IgD-negative memory B cell (primary cell): ENCODE measurements at regions not wholly inside any gene's neighbourhood (a gene's known extent, or its start where the extent isn't known, plus 50 kb on each side); places are given as distances from the start of the nearest gene placed in this dataset.

Experiments used
- H3K27ac Mint-ChIP-seq, 3 donors: one replicate each; pipeline ENCODE4 v1.8.0; 2020 to 2022; ENCODE audit warnings: mild to moderate bottlenecking in 3 of 3, mixed read lengths in 3 of 3, moderate library complexity in 1 of 3
- H3K27me3 Mint-ChIP-seq: one replicate; pipeline ENCODE4 v1.8.0; 2021; ENCODE audit warnings: mixed read lengths
- H3K36me3 Mint-ChIP-seq: one replicate; pipeline ENCODE4 v1.8.0; 2020; ENCODE audit warnings: mild to moderate bottlenecking, mixed read lengths
- H3K4me1 Mint-ChIP-seq, 3 donors: one replicate each; pipeline ENCODE4 v1.8.0; 2020 to 2022; ENCODE audit warnings: mixed read lengths in 3 of 3, mild to moderate bottlenecking in 1 of 3
- H3K4me3 Mint-ChIP-seq, 4 donors: one replicate each; pipeline ENCODE4 v1.8.0; 2020 to 2022; ENCODE audit warnings: mild to moderate bottlenecking in 4 of 4, mixed read lengths in 4 of 4, moderate library complexity in 3 of 4
- H3K9me3 Mint-ChIP-seq, 3 donors: one replicate each; pipeline ENCODE4 v1.8.0; 2020 to 2021; ENCODE audit warnings: mixed read lengths in 3 of 3, mild to moderate bottlenecking in 1 of 3

DNA sequence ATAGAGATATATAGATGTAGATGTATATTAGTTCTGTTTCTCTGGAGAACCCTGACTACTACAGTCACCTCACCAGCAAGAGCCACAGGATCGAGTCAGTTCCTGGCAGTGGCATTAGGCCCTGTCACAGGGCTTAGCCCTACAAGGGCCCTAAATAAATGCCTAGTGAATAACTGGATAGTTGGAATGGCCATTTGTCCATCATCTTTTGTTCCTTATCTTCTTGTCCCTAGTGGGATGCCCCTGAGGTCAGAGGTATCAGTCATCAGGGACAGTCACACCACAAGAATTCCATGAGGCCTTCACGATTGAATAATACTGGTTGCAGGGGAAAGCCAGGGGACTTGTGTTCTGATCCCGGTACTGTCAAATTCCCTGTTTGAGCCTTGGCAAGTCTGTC, 204.9 kb upstream of the PPP2R3A start:
- Mint-ChIP-seq H3K4me1 (peaks cover 0 to 2% (median 0%) of the 10 kb centered on the region in 3 donors), H3K4me3 (no peak overlapping the region), H3K27me3 (peaks cover 8% of the 10 kb centered on the region), H3K27ac (no peak overlapping the region), H3K9me3 (peaks cover 0 to 10% (median 5%) of the 10 kb centered on the region in 3 donors), H3K36me3 (no peaks in the 10 kb centered on the region)

DNA sequence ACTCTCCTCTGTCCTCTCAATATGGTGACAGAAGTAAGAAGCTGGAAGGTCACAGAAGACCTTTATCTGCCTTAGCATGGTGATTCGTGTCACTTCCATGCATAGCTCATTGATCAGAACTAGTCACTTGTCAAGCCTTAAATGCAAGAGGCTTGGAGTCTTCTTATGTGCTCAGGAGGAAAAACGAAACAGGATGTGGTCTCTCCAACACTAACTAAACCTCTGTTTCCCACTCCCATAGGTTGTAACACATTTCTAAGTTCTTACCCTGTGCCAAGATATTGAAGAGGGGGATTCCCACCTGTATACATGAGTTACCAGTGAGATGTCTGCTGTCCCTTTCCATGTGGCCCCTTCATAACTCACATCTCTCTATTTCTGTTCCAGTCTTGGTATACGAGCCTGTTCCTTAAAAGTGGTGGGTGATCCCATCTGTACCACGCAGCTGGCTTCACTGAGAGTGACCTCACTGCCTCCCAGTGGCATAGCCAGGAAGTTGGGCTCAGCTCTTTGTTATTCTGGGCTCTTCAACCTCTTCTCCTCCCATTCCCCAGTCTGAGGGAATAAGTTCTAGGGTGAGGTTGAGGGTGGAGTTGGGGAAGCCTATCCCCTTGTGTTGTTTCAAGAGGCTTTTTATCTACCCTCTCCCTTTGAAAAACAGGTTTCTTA, 203.2 kb upstream of the PPP2R3A start:
- no peak overlapping the region for H3K4me3 Mint-ChIP-seq
- H3K9me3 Mint-ChIP-seq: peaks cover 0 to 12% (median 7%) of the 10 kb centered on the region in 3 donors
- H3K27ac Mint-ChIP-seq: no peak overlapping the region
- H3K36me3 Mint-ChIP-seq: no peaks in the 10 kb centered on the region
- peaks cover 8% of the 10 kb centered on the region for H3K27me3 Mint-ChIP-seq
- H3K4me1 Mint-ChIP-seq: peaks cover 0 to 2% (median 0%) of the 10 kb centered on the region in 3 donors

DNA sequence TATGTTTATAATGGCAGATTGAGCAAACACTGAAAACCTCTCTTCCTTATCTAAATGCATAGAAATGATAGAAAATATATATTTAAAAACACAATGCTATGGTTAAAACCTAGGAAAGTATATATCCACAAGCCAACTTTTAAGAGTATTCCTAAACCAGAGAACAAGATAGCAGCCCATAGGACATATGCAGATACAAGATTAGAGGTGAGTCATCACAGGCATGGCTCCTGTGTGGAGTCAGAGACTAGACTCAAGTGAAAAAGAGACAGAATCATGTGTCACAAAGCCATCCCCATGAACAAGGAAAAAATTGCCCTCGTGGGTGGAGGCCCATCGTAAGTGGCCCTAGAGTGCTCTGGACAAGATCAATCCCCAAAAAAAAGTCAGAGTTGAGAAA, 199.4 kb upstream of the PPP2R3A start:
- Mint-ChIP-seq H3K27me3 (peaks cover 6% of the 10 kb centered on the region), H3K4me3 (no peak overlapping the region), H3K9me3 (peaks cover 0 to 12% (median 7%) of the 10 kb centered on the region in 3 donors), H3K4me1 (no peaks in the 10 kb centered on the region), H3K27ac (no peak overlapping the region), H3K36me3 (no peaks in the 10 kb centered on the region)

DNA sequence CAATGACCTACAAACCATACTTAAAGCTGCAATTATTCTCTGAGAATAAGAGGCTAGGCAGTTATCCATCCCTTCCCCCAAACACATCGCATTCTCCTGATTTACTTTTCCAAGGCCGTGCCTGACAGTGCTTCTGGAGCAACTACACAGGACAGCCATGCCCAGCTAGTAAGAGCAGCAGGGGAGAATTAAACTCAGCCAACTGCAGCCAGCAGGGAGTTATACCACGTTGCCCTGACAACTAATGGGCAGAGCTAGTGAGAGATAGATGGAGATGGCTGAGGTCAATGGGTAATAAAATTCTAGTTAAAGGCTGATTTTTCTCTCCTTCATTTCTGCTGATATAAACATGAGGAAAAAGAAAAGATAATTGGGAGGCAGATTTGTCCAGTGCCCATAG, 193.8 kb upstream of the PPP2R3A start:
- H3K4me3 Mint-ChIP-seq: no peak overlapping the region
- peaks cover 0 to 4% (median 3%) of the 10 kb centered on the region in 3 donors for H3K9me3 Mint-ChIP-seq
- H3K36me3 Mint-ChIP-seq: peaks cover 1% of the 10 kb centered on the region
- no peaks in the 10 kb centered on the region for H3K4me1 Mint-ChIP-seq
- H3K27ac Mint-ChIP-seq: no peak overlapping the region
- H3K27me3 Mint-ChIP-seq: peaks cover 3% of the 10 kb centered on the region

DNA sequence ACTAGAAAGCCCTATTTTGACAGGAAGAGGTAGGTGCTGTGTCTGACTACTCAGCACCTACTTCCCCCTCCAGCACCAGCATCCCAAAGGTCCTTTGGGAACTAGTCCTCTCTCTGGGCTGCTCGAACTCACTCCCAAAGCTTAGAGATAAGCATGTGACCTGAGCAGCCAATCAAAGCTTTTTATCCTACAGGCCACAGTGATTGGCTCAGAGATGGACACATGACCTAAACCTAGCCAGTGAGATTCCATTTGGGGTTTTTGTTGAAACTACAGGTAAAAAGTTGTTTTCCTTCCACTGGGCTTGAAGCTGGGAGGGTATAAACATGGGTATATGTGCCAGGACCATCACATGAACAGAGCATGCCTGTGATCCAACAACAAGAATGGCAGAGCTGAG, 186.5 kb upstream of the PPP2R3A start:
- H3K27me3 Mint-ChIP-seq: peaks cover 3% of the 10 kb centered on the region
- peaks cover 0 to under 1% (median 0%) of the 10 kb centered on the region in 3 donors for H3K4me1 Mint-ChIP-seq
- H3K36me3 Mint-ChIP-seq: no peaks in the 10 kb centered on the region
- no peak overlapping the region for H3K27ac Mint-ChIP-seq
- no peaks in the 10 kb centered on the region for H3K9me3 Mint-ChIP-seq
- H3K4me3 Mint-ChIP-seq: no peak overlapping the region

DNA sequence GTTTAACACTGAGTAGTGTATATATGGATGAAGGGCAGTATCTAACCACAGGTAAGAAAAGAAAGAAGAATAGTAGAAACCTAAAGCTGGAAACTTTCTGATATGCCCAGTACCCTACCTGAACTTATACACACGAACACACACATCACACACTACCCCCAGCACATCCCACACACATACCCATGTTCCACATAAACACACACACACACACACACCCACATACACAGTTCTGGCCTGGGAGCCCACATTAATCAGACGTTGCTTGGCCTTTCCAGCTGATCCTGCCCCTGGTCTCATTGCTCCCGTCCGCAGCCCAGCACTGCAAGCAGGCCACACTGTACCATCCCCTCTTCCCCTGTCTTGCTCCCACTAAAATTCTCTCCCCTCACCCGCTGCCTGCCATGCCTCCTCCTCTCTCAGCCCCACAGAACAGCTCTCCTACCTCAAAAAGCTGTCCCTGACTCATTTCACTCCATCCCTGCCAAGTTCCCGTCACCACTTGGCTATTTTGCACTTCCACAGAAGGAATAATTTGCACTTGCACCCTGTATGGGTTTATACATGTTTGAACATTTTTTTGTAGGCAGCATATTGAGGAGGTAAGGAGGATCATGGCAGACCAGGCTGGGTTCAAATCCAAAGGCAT, 185.8 kb upstream of the PPP2R3A start:
- no peak overlapping the region for H3K27ac Mint-ChIP-seq
- peaks cover 3% of the 10 kb centered on the region for H3K27me3 Mint-ChIP-seq
- peaks cover 5 to 8% (median 6%) of the 10 kb centered on the region in 3 donors for H3K4me1 Mint-ChIP-seq
- H3K9me3 Mint-ChIP-seq: no peaks in the 10 kb centered on the region
- no peak overlapping the region for H3K4me3 Mint-ChIP-seq
- H3K36me3 Mint-ChIP-seq: no peaks in the 10 kb centered on the region

DNA sequence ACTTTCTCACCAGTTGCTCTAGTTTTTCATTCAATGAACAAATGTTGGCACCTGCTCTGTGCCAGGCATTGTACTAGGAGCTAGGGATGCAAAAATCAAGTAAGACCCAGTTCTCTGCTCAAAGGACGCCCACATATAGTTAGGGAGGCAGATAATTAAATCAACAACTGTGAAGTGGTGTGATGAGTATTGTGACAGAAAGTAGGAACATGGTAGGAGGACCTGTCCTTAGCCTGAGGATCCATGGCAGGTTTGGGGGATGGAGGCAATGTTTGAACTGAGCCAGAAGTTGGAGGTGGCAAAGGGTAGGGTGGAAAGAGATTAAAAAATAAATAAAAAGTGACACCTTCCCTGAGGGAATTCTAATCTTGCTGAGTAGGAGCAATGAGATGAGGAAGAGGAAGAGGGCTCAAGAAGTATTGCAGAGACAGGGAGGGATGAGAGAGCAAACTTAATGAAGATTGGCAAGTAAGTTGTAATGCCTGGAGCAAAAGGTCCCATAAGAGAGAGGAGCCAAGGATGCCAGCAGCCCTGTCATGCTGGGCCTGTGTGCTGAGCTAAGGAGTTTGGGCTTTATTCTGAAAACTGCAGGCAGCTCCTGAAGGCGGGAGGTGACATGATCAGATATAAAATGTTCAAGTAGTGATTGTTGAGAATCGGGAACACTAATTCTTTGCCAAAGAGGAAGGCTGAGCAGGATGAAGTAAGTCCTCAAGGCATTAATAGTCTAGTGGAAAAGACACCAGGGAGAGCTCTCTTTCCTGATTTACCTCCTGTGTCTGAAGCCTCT, 184.3 kb upstream of the PPP2R3A start:
- no peaks in the 10 kb centered on the region for H3K9me3 Mint-ChIP-seq
- no peaks in the 10 kb centered on the region for H3K27me3 Mint-ChIP-seq
- peaks cover 7 to 12% (median 10%) of the 10 kb centered on the region in 3 donors for H3K4me1 Mint-ChIP-seq
- no peaks in the 10 kb centered on the region for H3K36me3 Mint-ChIP-seq
- H3K4me3 Mint-ChIP-seq: no peak overlapping the region
- H3K27ac Mint-ChIP-seq: no peak overlapping the region

DNA sequence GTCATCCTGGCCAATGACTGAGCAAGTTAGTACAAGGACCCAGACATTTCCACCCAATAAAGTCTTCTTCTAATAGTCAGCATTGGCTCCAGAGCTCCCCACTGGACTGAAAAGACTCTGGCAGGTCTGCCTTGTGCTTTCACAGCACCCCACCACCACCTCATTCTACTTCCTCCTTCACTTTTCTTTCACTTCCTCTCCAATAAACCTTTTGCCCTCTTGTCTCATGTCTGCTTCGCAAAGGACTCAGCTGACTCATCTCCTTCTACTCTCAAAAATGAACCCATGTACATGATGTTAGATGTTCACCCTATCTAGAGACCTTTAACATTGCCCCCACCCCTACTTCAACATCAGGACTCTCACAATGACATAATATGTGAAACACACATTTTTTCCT, 181.0 kb upstream of the PPP2R3A start:
- H3K4me1 Mint-ChIP-seq: peaks cover 7 to 12% (median 10%) of the 10 kb centered on the region in 3 donors
- H3K9me3 Mint-ChIP-seq: no peaks in the 10 kb centered on the region
- no peaks in the 10 kb centered on the region for H3K27me3 Mint-ChIP-seq
- H3K27ac Mint-ChIP-seq: peak overlapping the region in 1 of 3 donors; percentile 11
- peak overlapping the region in 1 of 4 donors; percentile 29 for H3K4me3 Mint-ChIP-seq
- no peaks in the 10 kb centered on the region for H3K36me3 Mint-ChIP-seq

DNA sequence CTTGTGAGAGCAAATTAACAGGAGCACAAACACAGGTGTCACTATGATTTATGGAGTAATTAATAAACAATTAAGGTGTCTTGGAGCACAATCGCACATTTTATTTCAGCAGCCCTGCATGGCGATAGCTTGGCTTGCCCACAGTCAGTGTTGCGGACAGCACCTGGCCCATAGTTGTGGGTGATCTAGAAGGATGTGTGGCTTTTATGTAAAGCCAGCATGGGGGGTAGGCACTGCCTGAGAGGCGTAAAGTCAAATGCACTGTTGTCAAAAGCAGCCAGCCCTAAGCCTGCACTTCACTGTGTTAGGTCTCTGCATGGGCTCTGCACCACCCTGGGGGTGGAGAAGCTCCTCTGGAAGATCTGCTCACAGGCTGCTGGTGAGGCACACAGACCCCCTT, 177.4 kb upstream of the PPP2R3A start:
- H3K36me3 Mint-ChIP-seq: no peaks in the 10 kb centered on the region
- H3K4me3 Mint-ChIP-seq: no peak overlapping the region
- H3K9me3 Mint-ChIP-seq: peaks cover 0 to 1% (median 0%) of the 10 kb centered on the region in 3 donors
- H3K4me1 Mint-ChIP-seq: peaks cover 7 to 12% (median 10%) of the 10 kb centered on the region in 3 donors
- peaks cover 5% of the 10 kb centered on the region for H3K27me3 Mint-ChIP-seq
- no peak overlapping the region for H3K27ac Mint-ChIP-seq

DNA sequence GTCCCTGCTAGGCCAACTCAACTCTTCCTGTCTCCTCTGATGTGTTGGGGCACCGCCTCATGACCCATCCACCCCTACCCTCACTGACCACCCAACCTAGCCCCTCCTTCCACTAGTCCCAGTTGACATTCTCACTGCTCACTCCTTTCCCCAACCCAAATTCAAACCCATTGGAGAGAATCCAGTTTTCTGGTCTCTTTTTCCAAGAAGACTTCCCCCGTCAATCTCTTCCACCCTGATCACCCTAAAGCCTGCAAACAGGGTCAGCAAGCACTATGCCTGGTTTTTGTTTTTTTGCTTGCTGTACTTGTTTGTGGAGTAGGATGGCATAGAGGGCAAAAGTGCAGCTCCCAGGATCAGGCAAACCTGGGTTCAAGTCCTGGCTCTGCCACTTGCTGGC, 176.6 kb upstream of the PPP2R3A start:
- Mint-ChIP-seq H3K4me3 (no peak overlapping the region), H3K27me3 (peaks cover 5% of the 10 kb centered on the region), H3K27ac (no peak overlapping the region), H3K4me1 (peaks cover 7 to 12% (median 10%) of the 10 kb centered on the region in 3 donors), H3K9me3 (peaks cover 0 to 1% (median 0%) of the 10 kb centered on the region in 3 donors), H3K36me3 (no peaks in the 10 kb centered on the region)

DNA sequence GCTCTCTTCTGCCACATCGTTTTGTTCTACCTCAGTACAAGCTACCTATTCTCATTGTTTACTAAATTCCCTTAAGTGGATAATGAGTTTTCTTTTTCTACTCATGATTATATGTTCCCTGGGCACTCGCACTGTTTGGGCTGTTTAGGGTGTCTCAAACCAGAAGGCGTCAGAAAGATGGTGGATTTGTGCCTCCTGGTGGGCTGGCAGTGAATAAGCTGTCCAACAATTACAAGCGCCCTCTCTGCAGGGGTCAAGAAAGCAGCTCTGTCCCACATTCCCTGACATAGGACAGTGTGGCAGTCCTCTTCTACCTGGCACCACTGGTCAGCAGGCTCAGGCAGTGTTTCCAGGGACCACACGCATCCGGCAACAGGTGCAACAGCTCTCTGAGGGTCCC, 173.4 kb upstream of the PPP2R3A start:
- Mint-ChIP-seq H3K9me3 (peaks cover 0 to 1% (median 0%) of the 10 kb centered on the region in 3 donors), H3K4me1 (no peaks in the 10 kb centered on the region), H3K36me3 (peaks cover 3% of the 10 kb centered on the region), H3K27ac (no peak overlapping the region), H3K27me3 (peaks cover 10% of the 10 kb centered on the region), H3K4me3 (no peak overlapping the region)

DNA sequence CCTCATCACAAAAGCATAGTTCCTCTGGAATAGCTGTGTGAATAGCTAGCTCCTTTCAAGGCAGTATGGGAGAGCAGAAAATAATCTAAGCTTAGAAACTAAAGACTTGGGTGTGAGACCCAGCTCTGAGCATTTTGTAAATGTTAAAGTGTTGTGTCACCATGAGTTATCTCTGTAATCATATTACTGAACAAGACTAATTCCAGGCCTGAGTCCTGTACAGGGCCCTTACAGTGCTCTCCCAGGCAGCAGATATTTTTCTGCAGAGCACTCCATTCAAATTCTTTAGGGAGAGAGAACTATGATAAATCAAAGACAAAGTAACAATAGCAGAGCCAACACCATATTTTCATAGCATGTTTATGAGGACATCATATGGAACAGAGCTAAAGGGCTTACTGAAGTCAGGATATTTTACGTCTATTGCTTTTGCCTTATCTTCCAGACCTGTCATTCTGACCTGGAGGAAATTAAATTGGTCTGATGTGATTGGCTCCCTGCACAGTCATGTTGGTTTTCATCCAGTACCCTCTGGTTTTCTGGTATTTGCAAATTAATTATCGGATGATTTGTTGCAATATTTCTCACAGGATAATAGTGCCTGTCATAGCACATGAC, 172.6 kb upstream of the PPP2R3A start:
- Mint-ChIP-seq H3K27me3 (peaks cover 12% of the 10 kb centered on the region), H3K4me1 (no peaks in the 10 kb centered on the region), H3K36me3 (peaks cover 3% of the 10 kb centered on the region), H3K4me3 (no peak overlapping the region), H3K9me3 (peaks cover 0 to 1% (median 0%) of the 10 kb centered on the region in 3 donors), H3K27ac (no peak overlapping the region)

DNA sequence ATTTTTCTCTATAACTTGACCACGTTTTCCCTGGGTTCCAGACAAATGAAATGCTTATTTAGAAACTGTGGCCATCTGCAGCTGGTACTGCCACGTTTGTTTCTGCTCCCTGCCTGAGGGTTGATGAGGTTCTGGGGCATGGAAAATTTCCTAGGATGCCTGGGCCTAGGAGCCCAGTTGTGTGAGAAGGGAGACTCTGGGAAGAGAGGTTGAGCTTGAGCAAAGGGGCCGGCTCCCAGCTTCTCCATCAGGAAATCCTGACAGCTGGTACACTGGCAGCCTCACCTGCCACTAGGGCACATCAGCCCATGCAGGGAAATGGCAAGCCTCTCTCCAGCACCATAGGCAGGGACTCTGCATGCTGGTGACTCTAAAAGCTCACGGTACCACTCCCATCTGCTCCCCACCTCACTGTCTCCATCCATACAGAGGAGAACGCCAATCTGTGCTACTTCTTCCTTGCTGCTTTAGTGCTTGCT, 165.4 kb upstream of the PPP2R3A start:
- H3K27me3 Mint-ChIP-seq: peaks cover 9% of the 10 kb centered on the region
- no peak overlapping the region for H3K27ac Mint-ChIP-seq
- no peak overlapping the region for H3K4me3 Mint-ChIP-seq
- H3K9me3 Mint-ChIP-seq: no peaks in the 10 kb centered on the region
- H3K36me3 Mint-ChIP-seq: peaks cover 3% of the 10 kb centered on the region
- no peaks in the 10 kb centered on the region for H3K4me1 Mint-ChIP-seq

DNA sequence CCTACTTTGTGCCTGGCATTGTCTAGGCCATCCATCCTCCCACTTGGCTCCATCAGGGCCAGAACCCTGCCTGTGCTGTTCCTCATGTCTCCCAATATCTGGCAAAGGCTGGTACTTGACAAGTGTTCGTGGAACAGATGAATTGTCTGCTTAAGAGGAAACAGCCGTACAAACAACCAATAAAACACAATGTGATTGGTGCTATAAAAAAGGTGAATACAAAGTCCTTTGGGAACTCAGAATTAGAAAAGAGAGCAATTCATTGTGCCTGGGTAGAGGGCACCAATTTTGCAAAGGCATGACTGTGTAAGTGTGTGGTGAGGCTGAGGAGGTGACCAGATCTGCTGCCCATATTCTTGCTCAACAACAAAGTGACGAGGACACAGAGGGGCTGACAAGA, 164.5 kb upstream of the PPP2R3A start:
- no peak overlapping the region for H3K27ac Mint-ChIP-seq
- H3K4me1 Mint-ChIP-seq: no peaks in the 10 kb centered on the region
- H3K9me3 Mint-ChIP-seq: no peaks in the 10 kb centered on the region
- no peak overlapping the region for H3K4me3 Mint-ChIP-seq
- no peaks in the 10 kb centered on the region for H3K36me3 Mint-ChIP-seq
- H3K27me3 Mint-ChIP-seq: peaks cover 7% of the 10 kb centered on the region

DNA sequence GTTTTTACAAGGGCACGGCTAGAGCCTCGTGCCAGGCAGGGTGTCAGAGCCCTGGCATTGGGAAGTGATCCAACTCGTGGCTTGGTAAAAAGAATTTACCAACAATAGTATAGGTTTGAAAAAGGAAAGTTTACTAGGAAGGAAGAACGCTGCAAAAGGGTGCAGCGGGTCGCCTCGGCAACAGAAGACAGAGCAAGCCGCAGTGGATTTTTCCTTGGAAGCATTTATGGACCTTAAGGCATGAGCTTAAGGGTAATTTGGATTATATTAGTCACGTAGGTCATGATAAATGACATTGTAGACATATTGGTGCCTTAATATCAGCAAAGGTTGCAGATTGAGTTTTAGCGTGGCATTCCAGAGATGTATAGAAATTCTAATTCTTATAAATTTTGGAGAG, 163.4 kb upstream of the PPP2R3A start:
- Mint-ChIP-seq H3K27ac (no peak overlapping the region), H3K27me3 (peaks cover 4% of the 10 kb centered on the region), H3K4me1 (no peaks in the 10 kb centered on the region), H3K36me3 (no peaks in the 10 kb centered on the region), H3K9me3 (no peaks in the 10 kb centered on the region), H3K4me3 (no peak overlapping the region)
